PC-9 (cell line): ENCODE measurements at regions not wholly inside any gene's neighbourhood (a gene's known extent, or its start where the extent isn't known, plus 50 kb on each side); places are given as distances from the start of the nearest gene placed in this dataset.

Source experiments
- CTCF ChIP-seq: fragments of 200-600 bp; sonication (generic); conservative IDR thresholded peaks from 2 replicates; pipeline ENCODE4 v1.6.1; 2017; ENCODE audit warnings: mixed run types, antibody characterized with exemption, mild to moderate bottlenecking, moderate library complexity
- EZH2 ChIP-seq: fragments of 200-600 bp; sonication (generic); IDR thresholded peaks from 2 replicates; pipeline ENCODE4 v1.8.0; 2017; ENCODE audit warnings: antibody characterized with exemption, low read depth

GRCh38 chr2:64899081-64899865 is 89.9 kb upstream of the SLC1A4 start:
- TF ChIP-seq CTCF (no peak), EZH2 (no peak)
